Prostate gland (tissue), 2 donors: ENCODE measurements at regions not wholly inside any gene's neighbourhood (a gene's known extent, or its start where the extent isn't known, plus 50 kb on each side); places are given as distances from the start of the nearest gene placed in this dataset.

Experiments
- CTCF ChIP-seq, 4 experiments: fragments of 200-600 bp in 2 of 4; fragments of 450-650 bp in 2 of 4; sonication (generic) in 2 of 4; IDR thresholded peaks; 1 replicate in 3 of 4; 2 replicates in 1 of 4; pipeline ENCODE4 v1.5.1; 2016 to 2019; ENCODE audit warnings: antibody characterized with exemption in 4 of 4, mild to moderate bottlenecking in 2 of 4, moderate library complexity in 2 of 4
- POLR2AphosphoS5 ChIP-seq: sonication (generic); formaldehyde crosslinking; IDR thresholded peaks from one replicate; pipeline ENCODE4 v1.6.1; 2017; ENCODE audit warnings: antibody characterized with exemption

GRCh38 chr4:67035501-67035900 lies 509.8 kb downstream of the CENPC start:
- TF ChIP-seq CTCF (IDR thresholded peaks at IDR 0.05) = no peak
- TF ChIP-seq POLR2AphosphoS5 = peak; percentile 62
